ENCODE measurements at regions not wholly inside any gene's neighbourhood (a gene's known extent, or its start where the extent isn't known, plus 50 kb on each side); places are given as distances from the start of the nearest gene placed in this dataset.

- no peak for TF ChIP-seq POLR2A (IDR thresholded peaks at IDR 0.05; ENCODE audit: low read depth, low read length)
- TF ChIP-seq, protein P1, sequence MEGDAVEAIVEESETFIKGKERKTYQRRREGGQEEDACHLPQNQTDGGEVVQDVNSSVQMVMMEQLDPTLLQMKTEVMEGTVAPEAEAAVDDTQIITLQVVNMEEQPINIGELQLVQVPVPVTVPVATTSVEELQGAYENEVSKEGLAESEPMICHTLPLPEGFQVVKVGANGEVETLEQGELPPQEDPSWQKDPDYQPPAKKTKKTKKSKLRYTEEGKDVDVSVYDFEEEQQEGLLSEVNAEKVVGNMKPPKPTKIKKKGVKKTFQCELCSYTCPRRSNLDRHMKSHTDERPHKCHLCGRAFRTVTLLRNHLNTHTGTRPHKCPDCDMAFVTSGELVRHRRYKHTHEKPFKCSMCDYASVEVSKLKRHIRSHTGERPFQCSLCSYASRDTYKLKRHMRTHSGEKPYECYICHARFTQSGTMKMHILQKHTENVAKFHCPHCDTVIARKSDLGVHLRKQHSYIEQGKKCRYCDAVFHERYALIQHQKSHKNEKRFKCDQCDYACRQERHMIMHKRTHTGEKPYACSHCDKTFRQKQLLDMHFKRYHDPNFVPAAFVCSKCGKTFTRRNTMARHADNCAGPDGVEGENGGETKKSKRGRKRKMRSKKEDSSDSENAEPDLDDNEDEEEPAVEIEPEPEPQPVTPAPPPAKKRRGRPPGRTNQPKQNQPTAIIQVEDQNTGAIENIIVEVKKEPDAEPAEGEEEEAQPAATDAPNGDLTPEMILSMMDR (conservative IDR thresholded peaks at IDR 0.05; ENCODE audit: low read depth, low read length): no peak
- no peak for TF ChIP-seq SMC3 (IDR thresholded peaks at IDR 0.05; ENCODE audit: low read depth, low read length)
Measured at GRCh38 chr1:207250431-207250830, 71.0 kb upstream of the CD55 start.
